SJSA1 (cell line): ENCODE measurements at regions not wholly inside any gene's neighbourhood (a gene's known extent, or its start where the extent isn't known, plus 50 kb on each side); places are given as distances from the start of the nearest gene placed in this dataset.

Experiments used
- DNase-seq, 2 experiments: peaks; one replicate each; pipeline ENCODE4 v3.0.0-alpha.2; 2015 to 2020; ENCODE audit warnings: low spot score in 2 of 2, low read depth in 1 of 2
- H3K27ac ChIP-seq: fragments of 250-450 bp; sonication (Bioruptor Pico); 2 replicates; pipeline ENCODE4 v1.5.1; 2020; ENCODE audit warnings: mild to moderate bottlenecking, moderate library complexity
- H3K27me3 ChIP-seq: fragments of 250-450 bp; sonication (Bioruptor Pico); replicated peaks from 2 replicates; pipeline ENCODE4 v1.5.1; 2020; ENCODE audit warnings: mild to moderate bottlenecking, moderate library complexity
- H3K36me3 ChIP-seq: fragments of 250-450 bp; sonication (Bioruptor Pico); 2 replicates; pipeline ENCODE4 v1.5.1; 2020; ENCODE audit warnings: mild to moderate bottlenecking
- H3K4me1 ChIP-seq: fragments of 250-450 bp; sonication (Bioruptor Pico); replicated peaks from 2 replicates; pipeline ENCODE4 v1.6.1; 2021; ENCODE audit warnings: mild to moderate bottlenecking
- H3K4me3 ChIP-seq: fragments of 250-450 bp; sonication (Bioruptor Pico); 2 replicates; pipeline ENCODE4 v1.5.1; 2020; ENCODE audit warnings: mild to moderate bottlenecking
- H3K9me3 ChIP-seq: fragments of 250-450 bp; sonication (Bioruptor Pico); replicated peaks from 2 replicates; pipeline ENCODE4 v1.5.1; 2020; ENCODE audit warnings: mild to moderate bottlenecking

- H3K4me3 ChIP-seq: no peak overlapping the region
- H3K27me3 ChIP-seq: no peaks in the 10 kb centered on the region
- H3K9me3 ChIP-seq: no peaks in the 10 kb centered on the region
- DNase-seq: no peak
- peaks cover 19% of the 10 kb centered on the region for H3K4me1 ChIP-seq
- no peak overlapping the region for H3K27ac ChIP-seq
- H3K36me3 ChIP-seq: no peaks in the 10 kb centered on the region
These were observed 141.0 kb downstream of the MRPL14 start for GRCh38 chr6:43986177-43986825.

- H3K9me3 ChIP-seq: no peaks in the 10 kb centered on the region
- H3K4me1 ChIP-seq: peaks cover 9% of the 10 kb centered on the region
- DNase-seq: no peak
- H3K4me3 ChIP-seq: no peak overlapping the region
- no peaks in the 10 kb centered on the region for H3K27me3 ChIP-seq
- H3K36me3 ChIP-seq: no peaks in the 10 kb centered on the region
- H3K27ac ChIP-seq: no peak overlapping the region
These were observed 141.9 kb downstream of the MRPL14 start for GRCh38 chr6:43985329-43985728.

GRCh38 chr6:43984442-43985321, 142.6 kb downstream of the MRPL14 start:
- peaks cover 3% of the 10 kb centered on the region for H3K4me1 ChIP-seq
- H3K27me3 ChIP-seq: no peaks in the 10 kb centered on the region
- H3K4me3 ChIP-seq: no peak overlapping the region
- no peak overlapping the region for H3K27ac ChIP-seq
- H3K36me3 ChIP-seq: no peaks in the 10 kb centered on the region
- no peak for DNase-seq
- H3K9me3 ChIP-seq: no peaks in the 10 kb centered on the region

GRCh38 chr6:43983632-43984031, 143.6 kb downstream of the MRPL14 start:
- no peaks in the 10 kb centered on the region for H3K27me3 ChIP-seq
- H3K36me3 ChIP-seq: no peaks in the 10 kb centered on the region
- H3K9me3 ChIP-seq: no peaks in the 10 kb centered on the region
- H3K4me1 ChIP-seq: no peaks in the 10 kb centered on the region
- no peak for DNase-seq
- no peak overlapping the region for H3K27ac ChIP-seq
- no peak overlapping the region for H3K4me3 ChIP-seq

GRCh38 chr6:43983191-43983590, 144.1 kb downstream of the MRPL14 start:
- Histone ChIP-seq H3K4me3 (no peak overlapping the region), H3K4me1 (no peaks in the 10 kb centered on the region), H3K27me3 (no peaks in the 10 kb centered on the region), H3K9me3 (no peaks in the 10 kb centered on the region), H3K27ac (no peak overlapping the region), H3K36me3 (no peaks in the 10 kb centered on the region)
- no peak for DNase-seq

- no peaks in the 10 kb centered on the region for H3K4me1 ChIP-seq
- no peaks in the 10 kb centered on the region for H3K9me3 ChIP-seq
- H3K27ac ChIP-seq: no peak overlapping the region
- no peaks in the 10 kb centered on the region for H3K27me3 ChIP-seq
- no peak for DNase-seq
- H3K4me3 ChIP-seq: no peak overlapping the region
- H3K36me3 ChIP-seq: no peaks in the 10 kb centered on the region
These were observed 145.1 kb downstream of the MRPL14 start for GRCh38 chr6:43982084-43982625.

- Histone ChIP-seq H3K36me3 (no peaks in the 10 kb centered on the region), H3K9me3 (no peaks in the 10 kb centered on the region), H3K4me3 (no peak overlapping the region), H3K27me3 (no peaks in the 10 kb centered on the region), H3K4me1 (no peaks in the 10 kb centered on the region), H3K27ac (no peak overlapping the region)
- DNase-seq: no peak
These were observed 145.8 kb downstream of the MRPL14 start for GRCh38 chr6:43981363-43981990.

GRCh38 chr6:43980004-43980795, 147.1 kb downstream of the MRPL14 start:
- no peaks in the 10 kb centered on the region for H3K36me3 ChIP-seq
- no peak overlapping the region for H3K27ac ChIP-seq
- 0 out of 2 replicates have a peak, but pooled peaks cover 3% of the 10 kb centered on the region for H3K9me3 ChIP-seq
- H3K27me3 ChIP-seq: no peaks in the 10 kb centered on the region
- DNase-seq: no peak
- H3K4me3 ChIP-seq: no peak overlapping the region
- no peaks in the 10 kb centered on the region for H3K4me1 ChIP-seq

GRCh38 chr6:43979525-43979924, 147.7 kb downstream of the MRPL14 start:
- H3K4me1 ChIP-seq: no peaks in the 10 kb centered on the region
- H3K9me3 ChIP-seq: 0 out of 2 replicates have a peak, but pooled peaks cover 3% of the 10 kb centered on the region
- H3K27ac ChIP-seq: no peak overlapping the region
- DNase-seq: no peak
- H3K36me3 ChIP-seq: no peaks in the 10 kb centered on the region
- no peaks in the 10 kb centered on the region for H3K27me3 ChIP-seq
- H3K4me3 ChIP-seq: no peak overlapping the region

- H3K27ac ChIP-seq: no peak overlapping the region
- no peak for DNase-seq
- H3K4me1 ChIP-seq: no peaks in the 10 kb centered on the region
- no peaks in the 10 kb centered on the region for H3K27me3 ChIP-seq
- H3K4me3 ChIP-seq: no peak overlapping the region
- 0 out of 2 replicates have a peak, but pooled peaks cover 3% of the 10 kb centered on the region for H3K9me3 ChIP-seq
- no peaks in the 10 kb centered on the region for H3K36me3 ChIP-seq
These were observed 148.5 kb downstream of the MRPL14 start for GRCh38 chr6:43978473-43979346.

GRCh38 chr6:43977404-43978111, 149.7 kb downstream of the MRPL14 start:
- Histone ChIP-seq H3K4me3 (no peak overlapping the region), H3K27ac (no peak overlapping the region), H3K27me3 (no peaks in the 10 kb centered on the region), H3K9me3 (0 out of 2 replicates have a peak, but pooled peaks cover 3% of the 10 kb centered on the region), H3K36me3 (no peaks in the 10 kb centered on the region), H3K4me1 (no peaks in the 10 kb centered on the region)
- no peak for DNase-seq
